ENCODE measurements at regions not wholly inside any gene's neighbourhood (a gene's known extent, or its start where the extent isn't known, plus 50 kb on each side); places are given as distances from the start of the nearest gene placed in this dataset.

- TF ChIP-seq POLR2A (IDR thresholded peaks at IDR 0.05; ENCODE audit: low read depth, low read length) (no peak), POLR2AphosphoS5 (IDR thresholded peaks at IDR 0.05; ENCODE audit: low read depth, low read length) (no peak), PAX5 (IDR thresholded peaks at IDR 0.05; ENCODE audit: insufficient read depth, low read length, severe bottlenecking) (no peak), TAF1 (IDR thresholded peaks at IDR 0.05; ENCODE audit: low read depth, low read length) (no peak), SPI1 (IDR thresholded peaks at IDR 0.05; ENCODE audit: low read depth, low read length) (no peak), POU2F2 (IDR thresholded peaks at IDR 0.05; ENCODE audit: low read depth, low read length) (no peak)
These were observed 81.3 kb downstream of the ZNF467 start for GRCh38 chr7:149692056-149692455.

All from GM12891 (cell line).